ENCODE measurements at regions not wholly inside any gene's neighbourhood (a gene's known extent, or its start where the extent isn't known, plus 50 kb on each side); places are given as distances from the start of the nearest gene placed in this dataset.

GRCh38 chr6:50259903-50260302 lies 210.2 kb upstream of the DEFB112 start:
- no peak for TF ChIP-seq CTCF (conservative IDR thresholded peaks at IDR 0.05; ENCODE audit: low read depth, low read length)
- TF ChIP-seq EZH2 (IDR thresholded peaks at IDR 0.05; ENCODE audit: borderline replicate concordance, low read depth, low read length, poor library complexity, severe bottlenecking), result no peak

Data from A673 (cell line).